ENCODE measurements at regions not wholly inside any gene's neighbourhood (a gene's known extent, or its start where the extent isn't known, plus 50 kb on each side); places are given as distances from the start of the nearest gene placed in this dataset.
"Not testable (repeated sequence)": the region's sequence is repeated elsewhere in the genome, so short reads cannot be mapped to it uniquely, and the experiment has no call there.

GRCh38 chr12:85626001-85626783 lies 210.0 kb downstream of the RASSF9 start:
- Histone ChIP-seq H3K27ac (peak overlapping the region; percentile 83), H3K36me3 (replicated peaks) (no peaks in the 10 kb centered on the region), H3K4me3 (ENCODE audit: low read depth, low read length) (no peak overlapping the region), H3K27me3 (replicated peaks) (no peaks in the 10 kb centered on the region)
- in situ Hi-C loops (cut with HindIII; ENCODE audit: low pct_ligation_motif_present, low sequenced_read_pairs) = no loop called here
- TF ChIP-seq CTCF (IDR thresholded peaks at IDR 0.05; ENCODE audit: low read depth, low read length, missing control alignments) = no peak
- DNase-seq = peak; percentile 64

GRCh38 chr12:85626784-85627171 lies 209.4 kb downstream of the RASSF9 start:
- DNase-seq = peak; percentile 21
- Histone ChIP-seq H3K27ac (peak overlapping the region; percentile 83), H3K36me3 (replicated peaks) (no peaks in the 10 kb centered on the region), H3K27me3 (replicated peaks) (no peaks in the 10 kb centered on the region), H3K4me3 (ENCODE audit: low read depth, low read length) (no peak overlapping the region)
- in situ Hi-C loops (cut with HindIII; ENCODE audit: low pct_ligation_motif_present, low sequenced_read_pairs) = no loop called here
- no peak for TF ChIP-seq CTCF (IDR thresholded peaks at IDR 0.05; ENCODE audit: low read depth, low read length, missing control alignments)

DNA sequence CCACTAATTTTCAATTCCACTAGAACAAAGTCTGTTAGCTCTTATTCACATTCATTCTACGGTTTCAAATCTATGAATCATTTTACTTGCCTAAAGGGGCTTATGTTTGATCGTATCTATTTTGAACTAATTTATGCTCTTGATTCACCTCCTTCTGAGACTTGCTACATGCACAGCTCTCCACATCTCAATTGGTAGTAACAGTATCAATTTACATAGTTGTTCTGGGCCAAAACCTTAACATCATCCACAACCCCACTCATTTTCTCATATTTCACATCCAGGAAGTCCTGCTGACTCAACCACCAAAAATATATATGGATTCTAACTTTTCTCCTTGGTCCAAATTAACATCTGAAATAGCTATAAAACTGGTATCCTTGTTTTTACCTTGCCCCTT lies 208.6 kb downstream of the RASSF9 start:
- TF ChIP-seq CTCF (IDR thresholded peaks at IDR 0.05; ENCODE audit: low read depth, low read length, missing control alignments) = no peak
- H3K27ac ChIP-seq = peak overlapping the region; percentile 83
- H3K27me3 ChIP-seq (replicated peaks) = no peaks in the 10 kb centered on the region
- no peaks in the 10 kb centered on the region for H3K36me3 ChIP-seq (replicated peaks)
- peak; percentile 20 for DNase-seq
- H3K4me3 ChIP-seq (ENCODE audit: low read depth, low read length) = no peak overlapping the region
- in situ Hi-C loops (cut with HindIII; ENCODE audit: low pct_ligation_motif_present, low sequenced_read_pairs) = no loop called here

DNA sequence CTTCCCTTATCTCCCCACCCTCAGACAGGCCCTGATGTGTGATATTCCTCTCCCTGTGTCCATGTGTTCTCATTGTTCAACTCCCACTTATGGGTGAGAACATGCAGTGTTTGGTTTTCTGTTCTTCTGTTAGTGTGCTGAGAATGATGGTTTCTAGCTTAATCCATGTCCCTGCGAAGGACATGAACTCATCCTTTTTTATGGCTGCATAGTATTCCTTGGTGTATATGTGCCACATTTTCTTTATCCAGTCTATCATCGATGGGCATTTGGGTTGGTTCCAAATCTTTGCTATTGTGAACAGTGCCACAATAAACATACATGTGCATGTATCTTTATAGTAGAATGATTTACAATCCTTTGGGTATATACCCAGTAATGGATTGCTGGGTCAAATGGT lies 207.6 kb downstream of the RASSF9 start:
- H3K4me3 ChIP-seq (ENCODE audit: low read depth, low read length); H3K36me3 ChIP-seq (replicated peaks); H3K27me3 ChIP-seq (replicated peaks); H3K27ac ChIP-seq; DNase-seq; in situ Hi-C loops (cut with HindIII; ENCODE audit: low pct_ligation_motif_present, low sequenced_read_pairs): not testable (repeated sequence)

- H3K36me3 ChIP-seq (replicated peaks) = no peaks in the 10 kb centered on the region
- in situ Hi-C loops (cut with HindIII; ENCODE audit: low pct_ligation_motif_present, low sequenced_read_pairs) = no loop called here
- H3K4me3 ChIP-seq (ENCODE audit: low read depth, low read length) = no peak overlapping the region
- TF ChIP-seq CTCF (IDR thresholded peaks at IDR 0.05; ENCODE audit: low read depth, low read length, missing control alignments) = no peak
- no peak overlapping the region for H3K27ac ChIP-seq
- no peaks in the 10 kb centered on the region for H3K27me3 ChIP-seq (replicated peaks)
- DNase-seq = no peak
Measured at GRCh38 chr12:85630851-85631250, 205.4 kb downstream of the RASSF9 start.

GRCh38 chr12:85632390-85632789 lies 203.8 kb downstream of the RASSF9 start:
- in situ Hi-C loops (cut with HindIII; ENCODE audit: low pct_ligation_motif_present, low sequenced_read_pairs) = no loop called here
- DNase-seq = no peak
- no peak overlapping the region for H3K27ac ChIP-seq
- no peaks in the 10 kb centered on the region for H3K27me3 ChIP-seq (replicated peaks)
- H3K4me3 ChIP-seq (ENCODE audit: low read depth, low read length) = no peak overlapping the region
- no peak for TF ChIP-seq CTCF (IDR thresholded peaks at IDR 0.05; ENCODE audit: low read depth, low read length, missing control alignments)
- no peaks in the 10 kb centered on the region for H3K36me3 ChIP-seq (replicated peaks)

Data from brain microvascular endothelial cell (primary cell).